ENCODE measurements at regions not wholly inside any gene's neighbourhood (a gene's known extent, or its start where the extent isn't known, plus 50 kb on each side); places are given as distances from the start of the nearest gene placed in this dataset.

GRCh38 chr3:73796382-73796781 is 171.6 kb upstream of the PDZRN3 start:
- no peak for DNase-seq (ENCODE audit: low spot score)

GRCh38 chr3:73791356-73791755 is 166.6 kb upstream of the PDZRN3 start:
- no peak for DNase-seq (ENCODE audit: low spot score)

- DNase-seq (ENCODE audit: low spot score) = no peak
Observed at GRCh38 chr3:73789825-73790444, 165.2 kb upstream of the PDZRN3 start.

- no peak for DNase-seq (ENCODE audit: low spot score)
Observed at GRCh38 chr3:73787620-73788019, 162.9 kb upstream of the PDZRN3 start.

- no peak for DNase-seq (ENCODE audit: low spot score)
Observed at GRCh38 chr3:73786998-73787397, 162.3 kb upstream of the PDZRN3 start.

- DNase-seq (ENCODE audit: low spot score) = peak; percentile 71
Observed at GRCh38 chr3:73786321-73786807, 161.6 kb upstream of the PDZRN3 start.

- peak; percentile 35 for DNase-seq (ENCODE audit: low spot score)
Observed at GRCh38 chr3:73784686-73785392, 160.1 kb upstream of the PDZRN3 start.

- DNase-seq (ENCODE audit: low spot score) = no peak
Observed at GRCh38 chr3:73783811-73784210, 159.1 kb upstream of the PDZRN3 start.

- no peak for DNase-seq (ENCODE audit: low spot score)
Observed at GRCh38 chr3:73781541-73781940, 156.8 kb upstream of the PDZRN3 start.

- DNase-seq (ENCODE audit: low spot score) = no peak
Observed at GRCh38 chr3:73774645-73775044, 149.9 kb upstream of the PDZRN3 start.

GRCh38 chr3:73773233-73773632 is 148.5 kb upstream of the PDZRN3 start:
- no peak for DNase-seq (ENCODE audit: low spot score)

- no peak for DNase-seq (ENCODE audit: low spot score)
Observed at GRCh38 chr3:73772076-73772886, 147.5 kb upstream of the PDZRN3 start.

GRCh38 chr3:73768524-73769308 is 144.0 kb upstream of the PDZRN3 start:
- peak; percentile 34 for DNase-seq (ENCODE audit: low spot score)

GRCh38 chr3:73766599-73767381 is 142.0 kb upstream of the PDZRN3 start:
- peak; percentile 68 for DNase-seq (ENCODE audit: low spot score)

- peak; percentile 72 for DNase-seq (ENCODE audit: low spot score)
Observed at GRCh38 chr3:73765878-73766545, 141.3 kb upstream of the PDZRN3 start.

- DNase-seq (ENCODE audit: low spot score) = no peak
Observed at GRCh38 chr3:73762855-73763254, 138.1 kb upstream of the PDZRN3 start.

GRCh38 chr3:73759297-73759711 is 134.6 kb upstream of the PDZRN3 start:
- DNase-seq (ENCODE audit: low spot score) = peak; percentile 4

- DNase-seq (ENCODE audit: low spot score) = no peak
Observed at GRCh38 chr3:73757536-73757935, 132.8 kb upstream of the PDZRN3 start.

- DNase-seq (ENCODE audit: low spot score) = no peak
Observed at GRCh38 chr3:73753985-73754384, 129.2 kb upstream of the PDZRN3 start.

- DNase-seq (ENCODE audit: low spot score) = no peak
Observed at GRCh38 chr3:73752338-73752737, 127.6 kb upstream of the PDZRN3 start.

GRCh38 chr3:73746623-73747022 is 121.9 kb upstream of the PDZRN3 start:
- DNase-seq (ENCODE audit: low spot score) = no peak

Measured in AG08395 (cell line).